ENCODE measurements at regions not wholly inside any gene's neighbourhood (a gene's known extent, or its start where the extent isn't known, plus 50 kb on each side); places are given as distances from the start of the nearest gene placed in this dataset.
A peak's percentile ranks its signal among the peaks of the same experiment; 100 is the strongest.
"Not testable (repeated sequence)": the region's sequence is repeated elsewhere in the genome, so short reads cannot be mapped to it uniquely, and the experiment has no call there.

- DNase-seq, result not testable (repeated sequence)
Measured at GRCh38 chr9:66771504-66771903, 129.0 kb upstream of the ZNF658 start.

- not testable (repeated sequence) for DNase-seq
Measured at GRCh38 chr9:66774618-66775017, 125.9 kb upstream of the ZNF658 start.

GRCh38 chr9:66779944-66780661, 120.4 kb upstream of the ZNF658 start:
- not testable (repeated sequence) for DNase-seq

- DNase-seq, result not testable (repeated sequence)
Measured at GRCh38 chr9:66781240-66781639, 119.3 kb upstream of the ZNF658 start.

DNA sequence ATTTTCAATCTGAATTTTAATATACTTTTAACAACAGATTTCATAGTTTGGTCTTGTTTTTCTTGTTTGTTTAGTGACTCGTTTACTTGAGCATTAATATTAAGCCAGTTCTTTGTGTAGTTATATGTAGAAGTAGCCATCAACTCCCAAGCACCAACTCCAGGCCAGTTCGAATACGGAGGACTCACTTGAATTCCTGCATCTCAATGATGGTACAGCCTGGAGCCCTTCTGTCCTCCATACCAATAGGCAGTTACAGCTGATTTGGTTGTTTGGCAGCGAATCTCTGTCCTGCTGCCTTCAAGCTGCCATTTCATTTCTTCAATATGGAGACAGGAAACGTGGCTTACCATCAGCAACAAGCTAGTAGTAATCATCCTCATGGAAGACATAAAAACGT, 118.5 kb upstream of the ZNF658 start:
- DNase-seq, result not testable (repeated sequence)

- not testable (repeated sequence) for DNase-seq
Measured at GRCh38 chr9:66785603-66786002, 114.9 kb upstream of the ZNF658 start.

- not testable (repeated sequence) for DNase-seq
Measured at GRCh38 chr9:66791092-66791750, 109.3 kb upstream of the ZNF658 start.

DNA sequence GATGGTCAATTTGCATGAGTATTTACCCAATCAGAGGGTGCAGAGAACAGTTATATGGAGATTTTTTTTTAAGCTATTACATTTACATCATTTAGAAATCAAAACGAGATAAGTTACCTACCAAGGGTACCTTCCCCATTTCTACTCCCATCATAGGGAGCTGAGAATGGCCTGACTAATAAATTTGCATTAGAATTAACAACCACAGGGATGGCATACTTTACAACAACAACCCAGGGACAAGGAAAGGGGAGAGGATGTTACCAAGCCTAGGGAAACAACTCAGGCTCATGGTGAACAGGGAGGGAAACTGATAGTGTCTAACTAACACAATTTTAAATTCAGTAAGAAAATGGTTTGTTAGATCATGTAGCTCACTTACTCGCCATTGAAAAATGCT, 105.8 kb upstream of the ZNF658 start:
- DNase-seq, result not testable (repeated sequence)

GRCh38 chr9:66795723-66796503, 104.6 kb upstream of the ZNF658 start:
- not testable (repeated sequence) for DNase-seq

GRCh38 chr9:66797905-66798616, 102.5 kb upstream of the ZNF658 start:
- not testable (repeated sequence) for DNase-seq

GRCh38 chr9:66803619-66804018, 96.9 kb upstream of the ZNF658 start:
- DNase-seq, result not testable (repeated sequence)

GRCh38 chr9:66810247-66810646, 90.3 kb upstream of the ZNF658 start:
- not testable (repeated sequence) for DNase-seq

DNA sequence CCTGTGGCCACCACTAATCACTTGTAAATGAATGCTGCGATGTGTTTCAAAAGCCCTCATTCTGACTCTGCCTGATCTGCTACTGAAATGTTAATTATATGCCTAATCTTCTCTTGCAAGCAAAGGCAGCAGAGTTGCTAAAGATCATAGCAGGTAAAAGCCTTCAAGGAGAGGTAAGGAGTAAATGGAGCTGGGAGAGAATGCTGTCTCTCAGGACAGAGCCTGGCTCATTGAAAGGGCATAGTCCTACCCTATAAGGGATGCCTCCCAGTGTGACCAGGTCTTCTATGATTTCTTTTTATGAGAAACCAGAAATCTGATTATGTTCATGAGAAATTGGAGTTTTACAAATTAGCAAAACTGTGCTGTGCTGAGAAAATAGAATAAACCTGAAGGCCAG, 88.2 kb upstream of the ZNF658 start:
- not testable (repeated sequence) for DNase-seq

- DNase-seq, result not testable (repeated sequence)
Measured at GRCh38 chr9:66812967-66813366, 87.6 kb upstream of the ZNF658 start.

- DNase-seq, result not testable (repeated sequence)
Measured at GRCh38 chr9:66814038-66814437, 86.5 kb upstream of the ZNF658 start.

DNA sequence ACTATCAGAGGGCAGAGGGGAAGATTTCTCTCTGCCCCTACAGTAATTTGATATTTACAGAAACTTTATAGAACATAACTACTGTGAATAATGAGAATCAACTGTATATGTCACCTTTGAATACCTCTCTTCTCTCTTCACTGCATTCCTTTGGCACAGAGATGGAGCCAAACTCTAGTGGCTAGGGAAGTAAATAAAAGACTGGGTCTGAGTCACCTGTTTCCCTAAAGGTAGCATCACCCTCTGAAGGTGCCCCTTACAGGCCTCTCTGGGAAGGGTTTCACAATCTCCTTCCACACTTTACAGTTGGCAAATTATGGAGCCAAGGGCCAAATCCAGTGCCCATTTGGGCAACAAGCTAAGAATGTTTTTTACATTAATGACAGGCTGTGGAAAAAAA, 81.0 kb upstream of the ZNF658 start:
- not testable (repeated sequence) for DNase-seq

GRCh38 chr9:66820014-66820660, 80.4 kb upstream of the ZNF658 start:
- DNase-seq, result not testable (repeated sequence)

DNA sequence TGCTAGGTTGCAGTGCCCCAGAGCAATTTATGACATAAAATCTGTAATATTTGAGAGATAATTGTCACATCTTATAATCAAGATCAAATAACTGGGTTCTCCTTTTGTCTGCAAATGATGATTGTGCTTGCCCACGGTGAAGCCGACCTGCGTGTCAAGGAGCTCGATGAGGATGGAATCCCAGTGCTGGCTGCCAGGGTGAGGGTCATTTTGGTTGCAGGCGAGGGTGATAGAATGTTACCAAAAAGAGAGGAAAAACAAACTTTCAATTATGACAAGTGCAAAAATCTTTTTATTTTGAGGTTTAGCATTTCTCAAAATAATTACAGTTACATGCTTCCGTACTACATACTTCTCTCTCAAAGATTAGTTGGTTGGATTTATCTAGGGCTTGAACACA, 76.4 kb upstream of the ZNF658 start:
- not testable (repeated sequence) for DNase-seq

GRCh38 chr9:66829853-66830252, 70.7 kb upstream of the ZNF658 start:
- DNase-seq, result not testable (repeated sequence)

DNA sequence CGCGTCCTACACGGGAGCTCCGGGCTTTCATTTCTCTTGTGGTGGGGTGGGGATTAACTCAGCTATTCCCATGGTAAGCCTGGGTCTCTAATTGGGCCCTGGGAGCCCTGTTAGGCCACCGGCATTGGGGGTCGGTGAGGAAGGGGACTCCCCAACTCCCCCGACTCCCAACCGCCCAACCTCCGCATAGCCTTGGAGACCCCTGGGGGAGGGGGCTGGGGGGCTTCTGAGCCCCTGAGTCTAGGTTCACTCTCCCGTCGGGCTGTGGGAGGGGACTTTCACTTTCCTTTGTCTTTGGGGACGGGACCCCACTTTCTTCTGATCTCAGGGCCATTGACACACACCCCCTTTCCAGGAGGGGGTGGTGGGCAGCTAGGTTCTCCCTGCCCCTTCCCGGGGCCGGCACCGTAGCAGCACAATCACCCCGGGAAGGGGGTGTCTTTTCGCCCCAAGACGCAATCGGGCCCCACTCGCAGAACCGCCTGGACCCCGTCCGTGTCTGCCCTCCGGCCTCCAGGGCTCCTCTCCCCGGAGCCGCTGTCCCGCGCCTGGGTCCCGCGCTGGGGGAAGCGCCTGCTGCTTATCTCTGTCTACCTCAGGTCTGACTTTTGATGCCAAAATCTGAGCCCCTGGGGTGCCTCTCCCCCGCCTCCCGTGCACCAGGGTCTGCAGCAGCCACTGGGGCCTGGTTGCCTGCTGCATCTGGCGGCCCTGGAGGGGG, 69.6 kb upstream of the ZNF658 start:
- DNase-seq, result peak; percentile 6

- DNase-seq, result not testable (repeated sequence)
Measured at GRCh38 chr9:66832222-66832621, 68.3 kb upstream of the ZNF658 start.
